Endodermal cell (in vitro differentiated cells): ENCODE measurements at regions not wholly inside any gene's neighbourhood (a gene's known extent, or its start where the extent isn't known, plus 50 kb on each side); places are given as distances from the start of the nearest gene placed in this dataset.

Experiments
- DNase-seq: peaks from one replicate; pipeline ENCODE4 v3.0.0-alpha.2; 2017
- H3K27ac ChIP-seq: 2 replicates; pipeline ENCODE4 v1.5.1; 2013; ENCODE audit warnings: mild to moderate bottlenecking, low read depth, low read length, moderate library complexity
- H3K27me3 ChIP-seq: 2 replicates; pipeline ENCODE4 v1.6.1; 2013; ENCODE audit warnings: mild to moderate bottlenecking, low read length, moderate library complexity; ENCODE audit not compliant: insufficient read depth, control insufficient read depth, poor library complexity, severe bottlenecking
- H3K36me3 ChIP-seq: 2 replicates; pipeline ENCODE4 v1.7.0; 2013; ENCODE audit warnings: mild to moderate bottlenecking, low read length, moderate library complexity; ENCODE audit not compliant: control insufficient read depth, insufficient read depth
- H3K4me1 ChIP-seq: one replicate; pipeline ENCODE4 v1.7.0; 2013; ENCODE audit warnings: low read length; ENCODE audit not compliant: control insufficient read depth, insufficient read depth
- H3K4me3 ChIP-seq: 2 replicates; pipeline ENCODE4 v1.5.1; 2013; ENCODE audit warnings: mild to moderate bottlenecking, low read length, moderate library complexity
- H3K9ac ChIP-seq: 2 replicates; pipeline ENCODE4 v1.6.1; 2013; ENCODE audit warnings: mild to moderate bottlenecking, low read length, moderate library complexity; ENCODE audit not compliant: poor library complexity, severe bottlenecking; ENCODE audit errors: extremely low read depth
- H3K9me3 ChIP-seq: 2 replicates; pipeline ENCODE4 v1.6.1; 2013; ENCODE audit warnings: mild to moderate bottlenecking, low read length, moderate library complexity; ENCODE audit not compliant: control insufficient read depth
- H3K27ac Mint-ChIP-seq: 2 replicates; pipeline ENCODE4 v1.8.0; 2020; ENCODE audit warnings: mixed read lengths
- H3K27me3 Mint-ChIP-seq: 2 replicates; pipeline ENCODE4 v1.8.0; 2021; ENCODE audit warnings: mild to moderate bottlenecking, mixed read lengths; ENCODE audit not compliant: insufficient read depth
- H3K36me3 Mint-ChIP-seq: 2 replicates; pipeline ENCODE4 v1.8.0; 2020; ENCODE audit warnings: low read depth, mixed read lengths
- H3K4me1 Mint-ChIP-seq: 2 replicates; pipeline ENCODE4 v1.8.0; 2020; ENCODE audit warnings: mixed read lengths
- H3K4me3 Mint-ChIP-seq: 2 replicates; pipeline ENCODE4 v1.8.0; 2020; ENCODE audit warnings: mild to moderate bottlenecking, moderate library complexity, mixed read lengths
- H3K9me3 Mint-ChIP-seq: 2 replicates; pipeline ENCODE4 v1.8.0; 2020; ENCODE audit warnings: mild to moderate bottlenecking, mixed read lengths
- CTCF ChIP-seq: fragments of 200-600 bp; sonication (generic); conservative IDR thresholded peaks from 2 replicates; pipeline ENCODE4 v1.5.0; 2021; ENCODE audit warnings: antibody characterized with exemption, mild to moderate bottlenecking
- WGBS, 2 experiments: methylation state at CpG; one replicate each; pipeline versions ENCODE4 v1.1.5 to v1.1.7; 2013; ENCODE audit warnings: missing lambda C conversion rate in 2 of 2, mixed read lengths in 1 of 2; ENCODE audit not compliant: insufficient coverage in 1 of 2, insufficient read length in 1 of 2; 5-methylcytosine and 5-hydroxymethylcytosine counted together

- H3K27me3 Mint-ChIP-seq = peaks cover 11% of the 10 kb centered on the region
- DNase-seq = no peak
- WGBS, 2 experiments = 79 to 90% methylated on average over 1 to 6 of the region's 6 CpGs
- no peak overlapping the region for H3K27ac ChIP-seq
- no peak overlapping the region for H3K4me3 ChIP-seq
- H3K4me1 Mint-ChIP-seq = no peaks in the 10 kb centered on the region
- no peaks in the 10 kb centered on the region for H3K4me1 ChIP-seq
- H3K27ac Mint-ChIP-seq = no peak overlapping the region
- TF ChIP-seq CTCF = no peak
- no peaks in the 10 kb centered on the region for H3K36me3 ChIP-seq
- no peak overlapping the region for H3K4me3 Mint-ChIP-seq
- no peaks in the 10 kb centered on the region for H3K36me3 Mint-ChIP-seq
- no peaks in the 10 kb centered on the region for H3K9me3 ChIP-seq
- no peak overlapping the region for H3K9ac ChIP-seq
- peaks cover 6% of the 10 kb centered on the region for H3K27me3 ChIP-seq
- H3K9me3 Mint-ChIP-seq = no peaks in the 10 kb centered on the region
Measured at GRCh38 chr18:47461406-47461948, 210.0 kb upstream of the SKOR2 start.

- Histone ChIP-seq H3K27ac (no peak overlapping the region), H3K4me3 (no peak overlapping the region), H3K36me3 (no peaks in the 10 kb centered on the region), H3K9me3 (no peaks in the 10 kb centered on the region), H3K4me1 (no peaks in the 10 kb centered on the region), H3K9ac (no peak overlapping the region), H3K27me3 (peaks cover 6% of the 10 kb centered on the region)
- Mint-ChIP-seq H3K27ac (no peak overlapping the region), H3K4me1 (peaks cover 2% of the 10 kb centered on the region), H3K36me3 (no peaks in the 10 kb centered on the region), H3K4me3 (no peak overlapping the region), H3K9me3 (no peaks in the 10 kb centered on the region), H3K27me3 (peaks cover 10% of the 10 kb centered on the region)
- no peak for TF ChIP-seq CTCF
- no peak for DNase-seq
Measured at GRCh38 chr18:47458483-47458882, 207.0 kb upstream of the SKOR2 start.

GRCh38 chr18:47457614-47458013 lies 206.2 kb upstream of the SKOR2 start:
- Mint-ChIP-seq H3K4me1 (peaks cover 2% of the 10 kb centered on the region), H3K4me3 (no peak overlapping the region), H3K27ac (no peak overlapping the region), H3K9me3 (no peaks in the 10 kb centered on the region), H3K36me3 (no peaks in the 10 kb centered on the region), H3K27me3 (peaks cover 8% of the 10 kb centered on the region)
- no peak for TF ChIP-seq CTCF
- no peak for DNase-seq
- Histone ChIP-seq H3K27me3 (peaks cover 6% of the 10 kb centered on the region), H3K4me3 (no peak overlapping the region), H3K27ac (no peak overlapping the region), H3K36me3 (no peaks in the 10 kb centered on the region), H3K9me3 (no peaks in the 10 kb centered on the region), H3K9ac (no peak overlapping the region), H3K4me1 (no peaks in the 10 kb centered on the region)
- 77 to 100% methylated on average over 1 of the region's 1 CpG for WGBS, 2 experiments
